ENCODE measurements at regions not wholly inside any gene's neighbourhood (a gene's known extent, or its start where the extent isn't known, plus 50 kb on each side); places are given as distances from the start of the nearest gene placed in this dataset.

- Histone ChIP-seq H3K27ac (ENCODE audit: low read depth in 1 of 2, low read length in 2 of 2) (no peak overlapping the region), H3K9ac (ENCODE audit: low read depth in 1 of 2, low read length in 2 of 2) (no peak overlapping the region), H3K4me1 (ENCODE audit: control insufficient read depth in 4 of 4, insufficient read depth in 4 of 4, low read length in 3 of 4) (peaks cover 8 to 10% (median 10%) of the 10 kb centered on the region in 4 donors), H3K27me3 (ENCODE audit: control insufficient read depth in 4 of 4, insufficient read depth in 4 of 4, low read length in 3 of 4) (no peaks in the 10 kb centered on the region), H3K9me3 (ENCODE audit: control insufficient read depth in 4 of 4, low read length in 3 of 4) (no peaks in the 10 kb centered on the region), H3K4me3 (ENCODE audit: low read depth in 1 of 3, low read length in 3 of 3) (no peak overlapping the region), H3K36me3 (ENCODE audit: control insufficient read depth in 4 of 4, insufficient read depth in 3 of 4, low read depth in 1 of 4, low read length in 3 of 4) (no peaks in the 10 kb centered on the region)
- WGBS = 84% methylated on average over 3 of the region's 3 CpGs
- DNase-seq (ENCODE audit: low spot score) = no peak
- TF ChIP-seq RAD21 (IDR thresholded peaks at IDR 0.05) (no peak), MAX (IDR thresholded peaks at IDR 0.05) (no peak), FOXA2 (IDR thresholded peaks at IDR 0.05) (no peak), JUND (IDR thresholded peaks at IDR 0.05) (no peak), YY1 (IDR thresholded peaks at IDR 0.05) (no peak), REST (IDR thresholded peaks at IDR 0.05) (no peak), CTCF (IDR thresholded peaks at IDR 0.05; ENCODE audit: low read depth, low read length, missing input control) (no peak), TAF1 (conservative IDR thresholded peaks at IDR 0.05) (no peak), HNF4A (conservative IDR thresholded peaks at IDR 0.05) (no peak), HNF4G (IDR thresholded peaks at IDR 0.05) (no peak), EGR1 (IDR thresholded peaks at IDR 0.05; ENCODE audit: low read depth in 2 of 2) (no peak), RXRA (IDR thresholded peaks at IDR 0.05) (no peak), SP1 (IDR thresholded peaks at IDR 0.05) (no peak), NR2F2 (IDR thresholded peaks at IDR 0.05) (no peak), GABPA (IDR thresholded peaks at IDR 0.05 in 1 of 2, conservative IDR thresholded peaks at IDR 0.05 in 1 of 2) (no peak)
- TF ChIP-seq, protein P1, sequence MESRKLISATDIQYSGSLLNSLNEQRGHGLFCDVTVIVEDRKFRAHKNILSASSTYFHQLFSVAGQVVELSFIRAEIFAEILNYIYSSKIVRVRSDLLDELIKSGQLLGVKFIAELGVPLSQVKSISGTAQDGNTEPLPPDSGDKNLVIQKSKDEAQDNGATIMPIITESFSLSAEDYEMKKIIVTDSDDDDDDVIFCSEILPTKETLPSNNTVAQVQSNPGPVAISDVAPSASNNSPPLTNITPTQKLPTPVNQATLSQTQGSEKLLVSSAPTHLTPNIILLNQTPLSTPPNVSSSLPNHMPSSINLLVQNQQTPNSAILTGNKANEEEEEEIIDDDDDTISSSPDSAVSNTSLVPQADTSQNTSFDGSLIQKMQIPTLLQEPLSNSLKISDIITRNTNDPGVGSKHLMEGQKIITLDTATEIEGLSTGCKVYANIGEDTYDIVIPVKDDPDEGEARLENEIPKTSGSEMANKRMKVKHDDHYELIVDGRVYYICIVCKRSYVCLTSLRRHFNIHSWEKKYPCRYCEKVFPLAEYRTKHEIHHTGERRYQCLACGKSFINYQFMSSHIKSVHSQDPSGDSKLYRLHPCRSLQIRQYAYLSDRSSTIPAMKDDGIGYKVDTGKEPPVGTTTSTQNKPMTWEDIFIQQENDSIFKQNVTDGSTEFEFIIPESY (IDR thresholded peaks at IDR 0.05) = no peak
These were observed 692.5 kb downstream of the INHBA start for GRCh38 chr7:41010418-41010817.

- H3K9ac ChIP-seq (ENCODE audit: low read depth in 1 of 2, low read length in 2 of 2) = no peak overlapping the region
- no peak overlapping the region for H3K4me3 ChIP-seq (ENCODE audit: low read depth in 1 of 3, low read length in 3 of 3)
- no peaks in the 10 kb centered on the region for H3K36me3 ChIP-seq (ENCODE audit: control insufficient read depth in 4 of 4, insufficient read depth in 3 of 4, low read depth in 1 of 4, low read length in 3 of 4)
- H3K27me3 ChIP-seq (ENCODE audit: control insufficient read depth in 4 of 4, insufficient read depth in 4 of 4, low read length in 3 of 4) = no peaks in the 10 kb centered on the region
- H3K4me1 ChIP-seq (ENCODE audit: control insufficient read depth in 4 of 4, insufficient read depth in 4 of 4, low read length in 3 of 4) = peaks cover 8 to 10% (median 10%) of the 10 kb centered on the region in 4 donors
- no peaks in the 10 kb centered on the region for H3K9me3 ChIP-seq (ENCODE audit: control insufficient read depth in 4 of 4, low read length in 3 of 4)
- DNase-seq (ENCODE audit: low spot score) = no peak
- no peak overlapping the region for H3K27ac ChIP-seq (ENCODE audit: low read depth in 1 of 2, low read length in 2 of 2)
- 92% methylated on average over 3 of the region's 3 CpGs for WGBS
- TF ChIP-seq RAD21 (IDR thresholded peaks at IDR 0.05) (no peak), FOXA2 (IDR thresholded peaks at IDR 0.05) (no peak), TAF1 (conservative IDR thresholded peaks at IDR 0.05) (no peak), MAX (IDR thresholded peaks at IDR 0.05) (no peak), NR2F2 (IDR thresholded peaks at IDR 0.05) (no peak), CTCF (IDR thresholded peaks at IDR 0.05; ENCODE audit: low read depth, low read length, missing input control) (no peak), FOXA1 (IDR thresholded peaks at IDR 0.05) (no peak), EGR1 (IDR thresholded peaks at IDR 0.05; ENCODE audit: low read depth in 2 of 2) (no peak), HNF4G (IDR thresholded peaks at IDR 0.05) (no peak), GABPA (IDR thresholded peaks at IDR 0.05 in 1 of 2, conservative IDR thresholded peaks at IDR 0.05 in 1 of 2) (no peak), SP1 (IDR thresholded peaks at IDR 0.05) (no peak)
- TF ChIP-seq, protein P1 (IDR thresholded peaks at IDR 0.05) = no peak
These were observed 695.1 kb downstream of the INHBA start for GRCh38 chr7:41007811-41008210.

Data from liver (tissue), 8 donors.